ENCODE measurements at regions not wholly inside any gene's neighbourhood (a gene's known extent, or its start where the extent isn't known, plus 50 kb on each side); places are given as distances from the start of the nearest gene placed in this dataset.
A peak's percentile ranks its signal among the peaks of the same experiment; 100 is the strongest.

DNA sequence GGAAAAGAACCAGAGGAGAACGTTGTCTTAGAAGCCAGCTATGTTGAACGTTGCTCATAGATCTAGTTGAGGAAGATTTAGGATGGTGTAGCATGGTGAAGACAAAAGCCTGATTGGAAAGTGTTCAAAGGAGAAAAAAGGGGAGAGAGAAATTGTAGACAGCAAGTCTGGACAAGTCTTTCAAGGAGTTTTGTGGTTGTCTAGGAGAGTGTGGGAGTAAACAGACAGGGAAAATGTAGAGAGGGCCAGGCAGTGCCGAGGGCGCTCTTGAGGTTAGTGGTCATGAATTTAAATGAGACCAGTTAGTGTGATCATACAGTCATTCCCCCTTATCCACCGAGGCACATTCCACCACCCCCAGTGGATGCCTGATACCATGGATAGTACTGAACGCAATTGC is 167.5 kb upstream of the IL12A start:
- no peak for DNase-seq
- peaks cover 0 to 72% (median 55%) of the 10 kb centered on the region in 4 donors for H3K4me1 ChIP-seq
- H3K36me3 ChIP-seq: no peaks in the 10 kb centered on the region
- TF ChIP-seq EP300 (IDR thresholded peaks at IDR 0.05): no peak
- TF ChIP-seq, protein P1, sequence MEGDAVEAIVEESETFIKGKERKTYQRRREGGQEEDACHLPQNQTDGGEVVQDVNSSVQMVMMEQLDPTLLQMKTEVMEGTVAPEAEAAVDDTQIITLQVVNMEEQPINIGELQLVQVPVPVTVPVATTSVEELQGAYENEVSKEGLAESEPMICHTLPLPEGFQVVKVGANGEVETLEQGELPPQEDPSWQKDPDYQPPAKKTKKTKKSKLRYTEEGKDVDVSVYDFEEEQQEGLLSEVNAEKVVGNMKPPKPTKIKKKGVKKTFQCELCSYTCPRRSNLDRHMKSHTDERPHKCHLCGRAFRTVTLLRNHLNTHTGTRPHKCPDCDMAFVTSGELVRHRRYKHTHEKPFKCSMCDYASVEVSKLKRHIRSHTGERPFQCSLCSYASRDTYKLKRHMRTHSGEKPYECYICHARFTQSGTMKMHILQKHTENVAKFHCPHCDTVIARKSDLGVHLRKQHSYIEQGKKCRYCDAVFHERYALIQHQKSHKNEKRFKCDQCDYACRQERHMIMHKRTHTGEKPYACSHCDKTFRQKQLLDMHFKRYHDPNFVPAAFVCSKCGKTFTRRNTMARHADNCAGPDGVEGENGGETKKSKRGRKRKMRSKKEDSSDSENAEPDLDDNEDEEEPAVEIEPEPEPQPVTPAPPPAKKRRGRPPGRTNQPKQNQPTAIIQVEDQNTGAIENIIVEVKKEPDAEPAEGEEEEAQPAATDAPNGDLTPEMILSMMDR (IDR thresholded peaks at IDR 0.05): no peak
- no peak for TF ChIP-seq POLR2A (IDR thresholded peaks at IDR 0.05)
- no peak for TF ChIP-seq POLR2AphosphoS5 (IDR thresholded peaks at IDR 0.05)
- H3K27ac ChIP-seq: no peak overlapping the region
- intact Hi-C loops (cut with DNase I): loop anchor here (5.0 kb wide), 1 partner anchor 559 kb away; no protein-coding TSS in a partner anchor
- H3K27me3 ChIP-seq: no peaks in the 10 kb centered on the region
- WGBS, 2 donors: 90 to 92% methylated on average over 6 of the region's 6 CpGs
- H3K4me3 ChIP-seq: no peak overlapping the region
- H3K9me3 ChIP-seq: no peaks in the 10 kb centered on the region

DNA sequence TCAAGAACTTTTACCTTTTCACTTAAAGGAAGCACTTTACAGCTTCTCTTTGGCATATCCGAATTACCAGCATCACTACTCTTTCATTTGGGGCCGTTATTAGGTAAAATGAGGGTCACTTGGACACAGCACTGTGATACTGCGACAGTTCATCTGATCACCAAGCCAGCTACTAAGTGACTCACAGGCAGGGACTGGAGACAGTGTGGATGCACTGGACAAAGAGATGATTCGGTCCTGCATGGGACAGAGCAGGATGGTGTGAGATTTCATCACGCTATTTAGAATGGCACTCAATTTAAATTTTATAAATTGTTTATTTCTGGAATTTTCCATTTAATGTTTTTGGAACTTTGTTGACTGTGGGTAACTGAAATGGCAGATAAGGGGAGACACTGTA is 166.9 kb upstream of the IL12A start:
- WGBS, 2 donors: 92 to 95% methylated on average over 5 of the region's 5 CpGs

DNA sequence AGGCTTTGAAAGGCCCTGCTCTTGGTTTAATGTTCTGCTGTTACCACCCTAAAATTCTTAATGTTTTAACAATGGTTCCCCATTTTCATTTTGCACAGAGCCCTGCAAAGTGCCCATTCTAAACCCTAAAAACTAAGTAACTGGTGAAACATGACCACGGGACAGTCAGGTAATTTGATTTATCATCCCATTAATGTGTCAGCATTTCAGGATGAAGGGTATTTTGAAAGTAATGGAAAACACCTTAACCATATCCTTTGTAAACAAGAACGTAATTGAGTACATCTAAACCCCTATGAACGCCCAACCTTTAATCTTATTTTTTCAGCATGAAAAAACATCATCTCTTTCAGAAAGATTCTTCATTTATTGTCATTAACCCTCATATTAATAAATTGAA is 164.9 kb upstream of the IL12A start:
- no peak for TF ChIP-seq EP300 (IDR thresholded peaks at IDR 0.05)
- TF ChIP-seq POLR2A (IDR thresholded peaks at IDR 0.05): no peak
- no peak for TF ChIP-seq POLR2AphosphoS5 (IDR thresholded peaks at IDR 0.05)
- TF ChIP-seq, protein P1 (IDR thresholded peaks at IDR 0.05): no peak
- intact Hi-C loops (cut with DNase I): loop anchor here (5.0 kb wide), 1 partner anchor 561 kb away; no protein-coding TSS in a partner anchor
- Histone ChIP-seq H3K4me1 (peaks cover 0 to 59% (median 43%) of the 10 kb centered on the region in 4 donors), H3K27me3 (no peaks in the 10 kb centered on the region), H3K36me3 (no peaks in the 10 kb centered on the region), H3K4me3 (no peak overlapping the region), H3K9me3 (no peaks in the 10 kb centered on the region), H3K27ac (peak overlapping the region in 3 of 4 donors; percentile 64 to 67 (median 64))
- WGBS, 2 donors: 74 to 79% methylated on average over 3 of the region's 3 CpGs
- DNase-seq: no peak

More for the DNA sequence above, 166.9 kb upstream of the IL12A start:
- H3K36me3 ChIP-seq: no peaks in the 10 kb centered on the region
- peaks cover 0 to 72% (median 54%) of the 10 kb centered on the region in 4 donors for H3K4me1 ChIP-seq
- no peak overlapping the region for H3K4me3 ChIP-seq
- no peak for DNase-seq
- H3K27ac ChIP-seq: no peak overlapping the region
- intact Hi-C loops (cut with DNase I): loop anchor here (5.0 kb wide), 1 partner anchor 559 kb away; no protein-coding TSS in a partner anchor
- no peaks in the 10 kb centered on the region for H3K27me3 ChIP-seq
- H3K9me3 ChIP-seq: no peaks in the 10 kb centered on the region
- TF ChIP-seq, protein P1 (IDR thresholded peaks at IDR 0.05): no peak
- no peak for TF ChIP-seq EP300 (IDR thresholded peaks at IDR 0.05)
- TF ChIP-seq POLR2A (IDR thresholded peaks at IDR 0.05): no peak
- no peak for TF ChIP-seq POLR2AphosphoS5 (IDR thresholded peaks at IDR 0.05)

DNA sequence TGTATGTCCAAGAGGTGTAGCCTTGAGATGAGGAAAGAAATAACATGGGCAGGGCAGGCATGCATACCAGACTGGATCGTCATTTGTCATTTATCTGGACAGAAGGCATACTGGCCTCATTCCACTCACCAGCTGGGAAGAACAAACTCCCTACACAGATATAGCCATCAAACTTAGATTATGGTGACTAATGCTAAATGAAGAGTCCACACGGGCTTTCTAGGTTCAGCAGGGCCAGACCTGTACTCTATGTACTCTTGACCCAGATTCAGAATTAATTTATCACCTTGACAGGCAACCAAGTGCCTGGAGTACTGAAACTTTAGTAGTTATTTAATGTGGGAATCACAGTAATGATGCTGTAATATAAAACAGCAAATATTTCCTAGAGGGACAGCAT is 164.3 kb upstream of the IL12A start:
- no peak for DNase-seq
- Histone ChIP-seq H3K27me3 (no peaks in the 10 kb centered on the region), H3K4me3 (no peak overlapping the region), H3K27ac (peak overlapping the region in 3 of 4 donors; percentile 64 to 67 (median 64)), H3K4me1 (peaks cover 0 to 61% (median 43%) of the 10 kb centered on the region in 4 donors), H3K9me3 (no peaks in the 10 kb centered on the region), H3K36me3 (no peaks in the 10 kb centered on the region)
- TF ChIP-seq POLR2AphosphoS5 (IDR thresholded peaks at IDR 0.05) (peak in 3 of 4 donors; percentile 50 to 52 (median 50)), POLR2A (IDR thresholded peaks at IDR 0.05) (no peak), EP300 (IDR thresholded peaks at IDR 0.05) (no peak)
- TF ChIP-seq, protein P1 (IDR thresholded peaks at IDR 0.05): no peak
- 7 to 56% methylated on average over 2 of the region's 2 CpGs for WGBS, 2 donors
- intact Hi-C loops (cut with DNase I): loop anchor here (5.0 kb wide), 1 partner anchor 562 kb away; no protein-coding TSS in a partner anchor
